Vagina (tissue), 2 donors: ENCODE measurements at regions not wholly inside any gene's neighbourhood (a gene's known extent, or its start where the extent isn't known, plus 50 kb on each side); places are given as distances from the start of the nearest gene placed in this dataset.

Source experiments
- DNase-seq, 2 donors: peaks; one replicate each; pipeline ENCODE4 v3.0.0-alpha.2; 2017; ENCODE audit errors: extremely low spot score in 2 of 2
- H3K27ac ChIP-seq: fragments of 200-600 bp; sonication (generic); one replicate; pipeline ENCODE4 v1.5.1; 2019
- H3K27me3 ChIP-seq: fragments of 200-600 bp; sonication (generic); one replicate; pipeline ENCODE4 v1.5.1; 2019
- H3K36me3 ChIP-seq, 2 donors: fragments of 200-600 bp; sonication (generic); one replicate each; pipeline ENCODE4 v1.5.1; 2017 to 2019
- H3K4me1 ChIP-seq: fragments of 200-600 bp; sonication (generic); one replicate; pipeline ENCODE4 v1.5.1; 2019
- H3K4me3 ChIP-seq, 2 donors: fragments of 200-600 bp; sonication (generic); 1 replicate in 1 of 2; 2 replicates in 1 of 2; pipeline ENCODE4 v1.5.1; 2016 to 2019
- H3K9me3 ChIP-seq: fragments of 200-600 bp; sonication (generic); one replicate; pipeline ENCODE4 v1.5.1; 2019
- CTCF ChIP-seq, 3 experiments: fragments of 450-650 bp in 2 of 3; fragments of 200-600 bp in 1 of 3; sonication (generic) in 1 of 3; IDR thresholded peaks; one replicate each; pipeline ENCODE4 v1.5.1; 2017 to 2019; ENCODE audit warnings: antibody characterized with exemption in 3 of 3, mild to moderate bottlenecking in 2 of 3, moderate library complexity in 2 of 3
- POLR2A ChIP-seq, 2 donors: fragments of 450-650 bp; IDR thresholded peaks; one replicate each; pipeline ENCODE4 v1.6.1; 2017; ENCODE audit warnings: antibody characterized with exemption in 2 of 2, mild to moderate bottlenecking in 2 of 2, moderate library complexity in 2 of 2
- POLR2AphosphoS5 ChIP-seq, 2 donors: sonication (generic); formaldehyde crosslinking; IDR thresholded peaks; one replicate each; pipeline ENCODE4 v1.9.0; 2017; ENCODE audit warnings: antibody characterized with exemption in 2 of 2, mild to moderate bottlenecking in 2 of 2, low read depth in 1 of 2; ENCODE audit not compliant: insufficient read depth in 1 of 2
- intact Hi-C: fragments of 100-400 bp; cut with DNase I; formaldehyde crosslinking; loops from one replicate; pipeline ENCODE4 v1.15.1; 2023

DNA sequence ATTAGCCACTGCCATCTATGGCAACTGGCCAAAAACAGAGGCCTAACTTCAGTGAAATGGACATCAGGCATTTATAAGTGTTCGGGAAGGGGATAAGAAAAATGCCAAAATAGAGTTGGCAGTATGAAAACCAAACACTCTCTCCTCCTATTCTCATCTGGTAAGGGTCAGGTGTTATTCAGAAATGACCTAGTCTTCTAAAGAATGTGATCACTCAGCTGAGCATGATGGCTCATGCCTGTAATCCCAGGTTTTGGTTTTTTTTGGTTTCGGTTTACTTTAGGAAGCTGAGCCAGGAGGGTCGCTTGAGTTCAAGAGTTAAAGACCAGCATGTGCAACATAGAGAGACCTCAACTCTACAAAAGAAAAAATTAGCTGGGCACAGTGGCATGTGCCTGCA lies 170.3 kb downstream of the GRIN2B start:
- no peak overlapping the region for H3K27ac ChIP-seq
- intact Hi-C loops, result no loop called here
- H3K27me3 ChIP-seq, result no peaks in the 10 kb centered on the region
- peaks cover 4% of the 10 kb centered on the region for H3K4me1 ChIP-seq
- H3K9me3 ChIP-seq, result no peaks in the 10 kb centered on the region
- no peak for TF ChIP-seq POLR2AphosphoS5 (IDR thresholded peaks at IDR 0.05; ENCODE audit: insufficient read depth in 1 of 2, low read depth in 1 of 2)
- no peaks in the 10 kb centered on the region for H3K36me3 ChIP-seq
- no peak for DNase-seq
- H3K4me3 ChIP-seq, result no peak overlapping the region

- Histone ChIP-seq H3K27me3 (no peaks in the 10 kb centered on the region), H3K27ac (no peak overlapping the region), H3K4me1 (no peaks in the 10 kb centered on the region), H3K36me3 (no peaks in the 10 kb centered on the region), H3K9me3 (no peaks in the 10 kb centered on the region), H3K4me3 (no peak overlapping the region)
- no peak for TF ChIP-seq POLR2AphosphoS5 (IDR thresholded peaks at IDR 0.05; ENCODE audit: insufficient read depth in 1 of 2, low read depth in 1 of 2)
- no peak for TF ChIP-seq CTCF (IDR thresholded peaks at IDR 0.05)
- no peak for TF ChIP-seq POLR2A (IDR thresholded peaks at IDR 0.05)
- DNase-seq, result no peak
- intact Hi-C loops, result no loop called here
These were observed 176.4 kb downstream of the GRIN2B start for GRCh38 chr12:13805041-13805440.

DNA sequence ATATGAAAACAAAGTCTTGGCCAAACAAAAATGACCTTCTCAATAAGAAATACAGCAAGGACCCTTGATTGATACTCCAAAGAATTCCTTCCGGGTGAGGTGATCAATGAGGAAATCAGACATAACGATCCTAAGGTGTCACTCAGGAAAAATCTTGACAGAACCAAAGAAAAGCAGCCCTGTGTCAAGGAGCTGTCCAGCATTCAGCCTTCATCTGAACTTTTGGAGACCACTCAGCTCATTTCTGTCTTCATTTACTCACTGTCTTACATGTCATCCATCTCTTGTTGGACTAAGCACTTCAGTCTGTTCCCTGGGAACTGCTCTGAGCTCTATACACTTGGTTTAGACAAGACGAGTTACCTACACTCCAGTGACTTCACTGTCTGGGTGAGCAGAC lies 179.9 kb downstream of the GRIN2B start:
- no peak overlapping the region for H3K27ac ChIP-seq

GRCh38 chr12:13799574-13799973 lies 181.8 kb downstream of the GRIN2B start:
- no peaks in the 10 kb centered on the region for H3K36me3 ChIP-seq
- no peaks in the 10 kb centered on the region for H3K9me3 ChIP-seq
- H3K27ac ChIP-seq, result no peak overlapping the region
- DNase-seq, result no peak
- intact Hi-C loops, result no loop called here
- no peaks in the 10 kb centered on the region for H3K27me3 ChIP-seq
- no peaks in the 10 kb centered on the region for H3K4me1 ChIP-seq
- H3K4me3 ChIP-seq, result no peak overlapping the region
- TF ChIP-seq POLR2AphosphoS5 (IDR thresholded peaks at IDR 0.05; ENCODE audit: insufficient read depth in 1 of 2, low read depth in 1 of 2) (no peak), CTCF (IDR thresholded peaks at IDR 0.05) (no peak), POLR2A (IDR thresholded peaks at IDR 0.05) (no peak)

More for the DNA sequence above, 179.9 kb downstream of the GRIN2B start:
- Histone ChIP-seq H3K27me3 (no peaks in the 10 kb centered on the region), H3K9me3 (no peaks in the 10 kb centered on the region), H3K4me3 (no peak overlapping the region), H3K36me3 (no peaks in the 10 kb centered on the region), H3K4me1 (no peaks in the 10 kb centered on the region)
- DNase-seq, result no peak
- intact Hi-C loops, result no loop called here
- TF ChIP-seq POLR2A (IDR thresholded peaks at IDR 0.05), result no peak
- no peak for TF ChIP-seq CTCF (IDR thresholded peaks at IDR 0.05)
- TF ChIP-seq POLR2AphosphoS5 (IDR thresholded peaks at IDR 0.05; ENCODE audit: insufficient read depth in 1 of 2, low read depth in 1 of 2), result no peak

DNA sequence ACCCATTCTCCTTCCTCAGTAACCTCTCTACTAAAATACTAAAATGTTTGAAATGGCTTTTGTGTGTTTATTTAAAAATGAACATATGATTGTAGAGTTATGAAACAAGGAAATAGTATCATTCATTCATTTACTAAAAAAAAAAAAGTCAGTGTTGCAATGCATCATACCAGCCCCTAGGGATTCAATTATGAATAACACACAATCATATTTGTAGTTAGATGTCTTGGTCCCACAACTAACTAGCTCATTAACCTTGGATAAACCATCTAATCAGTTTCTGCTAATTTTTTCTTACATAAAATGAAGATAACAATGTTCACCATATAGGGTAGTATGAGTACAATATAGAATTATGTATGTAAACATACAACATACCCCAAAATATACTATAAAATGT lies 183.2 kb downstream of the GRIN2B start:
- no peaks in the 10 kb centered on the region for H3K36me3 ChIP-seq
- H3K27me3 ChIP-seq, result no peaks in the 10 kb centered on the region
- no peak for DNase-seq
- no peak overlapping the region for H3K4me3 ChIP-seq
- TF ChIP-seq POLR2A (IDR thresholded peaks at IDR 0.05), result no peak
- no peak for TF ChIP-seq POLR2AphosphoS5 (IDR thresholded peaks at IDR 0.05; ENCODE audit: insufficient read depth in 1 of 2, low read depth in 1 of 2)
- no peak for TF ChIP-seq CTCF (IDR thresholded peaks at IDR 0.05)
- no peak overlapping the region for H3K27ac ChIP-seq
- intact Hi-C loops, result no loop called here
- H3K9me3 ChIP-seq, result no peaks in the 10 kb centered on the region
- H3K4me1 ChIP-seq, result no peaks in the 10 kb centered on the region

DNA sequence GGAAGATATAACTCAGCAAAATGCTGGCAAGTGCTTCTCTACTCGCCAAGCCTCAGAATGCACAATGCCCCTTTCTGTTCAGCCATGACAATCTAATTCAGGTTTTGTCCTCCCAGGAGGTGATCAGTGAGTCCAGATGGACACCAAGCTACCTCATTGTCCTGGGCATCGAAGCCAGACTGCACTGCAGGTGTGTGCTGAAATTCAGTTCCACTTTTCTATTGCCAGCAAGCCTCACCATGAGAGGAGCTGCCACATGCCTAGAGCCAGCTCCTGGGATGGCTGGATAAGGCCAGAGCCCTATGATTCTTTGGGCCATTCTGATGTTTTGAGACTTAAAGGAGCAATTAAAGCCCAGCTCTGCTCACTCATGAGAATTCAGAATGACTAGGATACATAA lies 186.7 kb downstream of the GRIN2B start:
- Histone ChIP-seq H3K36me3 (no peaks in the 10 kb centered on the region), H3K4me1 (no peaks in the 10 kb centered on the region), H3K9me3 (no peaks in the 10 kb centered on the region), H3K4me3 (no peak overlapping the region), H3K27ac (no peak overlapping the region), H3K27me3 (no peaks in the 10 kb centered on the region)
- TF ChIP-seq POLR2AphosphoS5 (IDR thresholded peaks at IDR 0.05; ENCODE audit: insufficient read depth in 1 of 2, low read depth in 1 of 2) (no peak), CTCF (IDR thresholded peaks at IDR 0.05) (no peak)
- intact Hi-C loops, result no loop called here
- DNase-seq, result no peak
